Effector memory CD4-positive, alpha-beta T cell (primary cell): ENCODE measurements at regions not wholly inside any gene's neighbourhood (a gene's known extent, or its start where the extent isn't known, plus 50 kb on each side); places are given as distances from the start of the nearest gene placed in this dataset.

Source experiments
- DNase-seq, 3 donors: peaks; one replicate each; pipeline ENCODE4 v3.0.0-alpha.2; 2020
- H3K27ac ChIP-seq: 2 replicates; pipeline ENCODE4 v1.7.0; 2013; ENCODE audit warnings: mild to moderate bottlenecking, low read length, moderate library complexity; ENCODE audit not compliant: insufficient read depth, poor library complexity, severe bottlenecking
- H3K27me3 ChIP-seq: replicated peaks from 2 replicates; pipeline ENCODE4 v1.7.0; 2013; ENCODE audit warnings: mild to moderate bottlenecking, low read length; ENCODE audit not compliant: insufficient read depth, control insufficient read depth, poor library complexity, severe bottlenecking
- H3K36me3 ChIP-seq: 2 replicates; pipeline ENCODE4 v1.7.0; 2013; ENCODE audit warnings: mild to moderate bottlenecking, low read length, moderate library complexity; ENCODE audit not compliant: control insufficient read depth, insufficient read depth
- H3K4me1 ChIP-seq: 2 replicates; pipeline ENCODE4 v1.7.0; 2013; ENCODE audit warnings: low read length, mild to moderate bottlenecking; ENCODE audit not compliant: control insufficient read depth, insufficient read depth, poor library complexity, severe bottlenecking
- H3K4me3 ChIP-seq: 2 replicates; pipeline ENCODE4 v1.7.0; 2013; ENCODE audit warnings: low read length, low read depth, mild to moderate bottlenecking; ENCODE audit not compliant: insufficient read depth, poor library complexity, severe bottlenecking
- H3K9me3 ChIP-seq: 2 replicates; pipeline ENCODE4 v1.7.0; 2013; ENCODE audit warnings: mild to moderate bottlenecking, low read length, moderate library complexity; ENCODE audit not compliant: control insufficient read depth

DNA sequence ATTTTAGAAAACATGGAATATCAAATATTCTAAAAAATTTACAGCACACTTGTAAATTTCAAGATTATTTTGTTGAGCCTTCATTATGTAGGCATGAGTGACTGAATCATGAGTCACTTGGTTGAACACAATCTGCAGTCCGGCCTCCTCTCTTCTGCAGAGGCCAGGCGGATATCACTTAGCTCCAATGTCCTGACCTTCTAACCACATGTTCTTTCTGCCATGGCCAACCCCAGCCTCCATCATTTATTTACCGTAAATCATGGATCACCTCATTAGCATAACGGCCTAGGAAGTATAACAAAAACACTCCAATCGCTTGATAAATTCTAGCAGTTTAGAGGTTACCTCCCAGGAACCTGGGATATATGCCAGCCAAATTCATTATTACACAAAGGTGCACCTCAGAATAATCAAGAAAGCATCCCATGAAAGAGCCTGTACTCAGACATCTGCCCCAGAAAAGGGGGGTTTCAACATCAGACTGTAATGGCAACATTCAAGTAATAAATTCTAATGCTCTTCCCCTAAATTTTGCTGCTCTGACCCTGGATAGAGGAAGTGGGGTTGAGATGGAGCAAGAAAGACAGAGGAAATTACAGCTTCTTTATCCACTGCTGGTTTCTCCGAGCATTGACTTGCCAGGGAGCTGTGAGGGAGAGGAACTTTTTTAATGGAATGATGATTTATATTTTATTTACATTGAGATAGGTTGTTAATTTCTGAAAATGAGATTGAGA lies 2153.6 kb upstream of the AGA start:
- H3K27ac ChIP-seq = no peak overlapping the region
- H3K9me3 ChIP-seq = no peaks in the 10 kb centered on the region
- no peaks in the 10 kb centered on the region for H3K4me1 ChIP-seq
- H3K4me3 ChIP-seq = no peak overlapping the region
- DNase-seq = no peak
- H3K36me3 ChIP-seq = no peaks in the 10 kb centered on the region
- H3K27me3 ChIP-seq = no peaks in the 10 kb centered on the region

DNA sequence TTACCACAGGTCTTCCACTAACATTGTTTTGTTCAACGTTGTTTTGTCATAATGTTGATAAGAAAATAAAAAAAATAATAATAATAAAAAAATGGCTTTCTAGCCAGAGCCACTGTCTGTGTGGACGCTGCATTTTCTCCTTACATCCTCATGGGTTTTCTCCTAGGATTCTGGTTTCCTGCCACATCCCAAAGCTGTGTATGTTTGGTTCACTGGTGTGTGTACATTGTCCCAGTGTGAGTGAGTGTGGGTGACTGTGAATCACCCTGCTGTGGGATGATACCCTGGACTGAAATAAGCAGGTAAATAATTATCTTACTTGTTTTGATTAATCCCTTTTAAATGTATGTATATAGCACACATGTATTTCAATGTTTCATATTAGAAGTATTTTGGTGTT lies 2154.4 kb upstream of the AGA start:
- no peaks in the 10 kb centered on the region for H3K4me1 ChIP-seq
- H3K9me3 ChIP-seq = no peaks in the 10 kb centered on the region
- H3K4me3 ChIP-seq = no peak overlapping the region
- H3K27ac ChIP-seq = no peak overlapping the region
- no peaks in the 10 kb centered on the region for H3K36me3 ChIP-seq
- DNase-seq = no peak
- H3K27me3 ChIP-seq = no peaks in the 10 kb centered on the region

DNA sequence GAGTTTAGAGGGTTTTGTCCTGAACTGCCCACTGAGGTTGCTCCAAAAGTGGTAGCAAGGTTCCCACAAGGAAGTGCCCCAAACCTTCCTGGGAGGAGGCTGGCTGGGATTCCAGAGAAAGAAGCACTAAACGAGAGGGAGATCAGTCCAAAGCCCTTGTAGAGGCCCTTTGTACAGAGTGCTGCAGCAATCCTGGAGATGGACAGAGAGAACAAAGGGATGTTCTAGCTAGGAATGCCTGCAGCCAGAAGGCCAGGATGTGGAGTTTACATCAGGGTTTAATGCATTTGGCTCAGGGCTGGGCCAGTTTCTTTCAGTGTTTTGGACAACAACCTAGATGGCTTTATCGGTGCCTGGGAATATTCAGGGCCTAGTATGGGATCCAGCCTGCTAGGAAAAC lies 2155.1 kb upstream of the AGA start:
- H3K4me1 ChIP-seq = no peaks in the 10 kb centered on the region
- no peaks in the 10 kb centered on the region for H3K9me3 ChIP-seq
- H3K4me3 ChIP-seq = no peak overlapping the region
- H3K27me3 ChIP-seq = no peaks in the 10 kb centered on the region
- no peak for DNase-seq
- no peaks in the 10 kb centered on the region for H3K36me3 ChIP-seq
- H3K27ac ChIP-seq = no peak overlapping the region

DNA sequence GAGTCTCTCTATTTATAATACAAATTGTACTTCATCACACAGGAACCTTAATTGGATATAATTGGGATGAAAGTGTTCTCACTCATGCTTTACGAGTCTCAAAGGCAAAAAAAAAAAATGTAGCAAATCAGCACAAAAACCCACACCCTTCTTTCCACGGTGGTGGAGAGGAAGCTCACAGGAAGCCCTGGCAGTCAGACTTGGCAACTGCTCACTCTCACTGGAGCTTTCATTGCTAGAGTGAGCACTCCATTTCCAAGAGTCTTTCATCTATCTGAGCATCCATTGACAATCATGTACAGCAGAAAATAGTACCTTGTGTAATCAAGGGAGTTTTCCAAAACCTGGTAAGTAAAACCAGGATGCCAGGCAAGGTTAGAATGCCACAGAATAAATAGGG lies 2159.4 kb upstream of the AGA start:
- Histone ChIP-seq H3K9me3 (no peaks in the 10 kb centered on the region), H3K27ac (no peak overlapping the region), H3K4me3 (no peak overlapping the region), H3K4me1 (no peaks in the 10 kb centered on the region), H3K36me3 (no peaks in the 10 kb centered on the region), H3K27me3 (no peaks in the 10 kb centered on the region)
- no peak for DNase-seq

DNA sequence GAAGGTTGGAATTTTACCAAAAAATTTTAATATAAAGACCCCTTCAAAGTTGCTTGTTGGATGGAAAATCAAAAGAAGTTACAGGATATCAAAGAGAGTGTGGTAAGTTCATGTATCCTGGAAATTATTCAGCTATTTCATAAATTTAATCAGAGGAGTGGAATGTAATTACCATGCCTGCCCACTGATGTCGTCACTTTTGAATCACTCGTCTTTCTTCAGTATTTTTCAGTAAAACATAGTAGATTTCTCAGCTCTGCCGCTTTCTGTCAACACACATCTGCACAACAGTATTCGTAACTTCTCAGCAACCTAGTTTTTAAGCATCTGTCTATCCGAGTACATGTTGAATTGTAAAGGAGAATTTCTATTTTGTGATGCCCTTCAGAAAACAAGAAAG lies 2163.0 kb upstream of the AGA start:
- Histone ChIP-seq H3K4me1 (no peaks in the 10 kb centered on the region), H3K27me3 (no peaks in the 10 kb centered on the region), H3K36me3 (no peaks in the 10 kb centered on the region), H3K27ac (no peak overlapping the region), H3K9me3 (no peaks in the 10 kb centered on the region), H3K4me3 (no peak overlapping the region)
- no peak for DNase-seq

DNA sequence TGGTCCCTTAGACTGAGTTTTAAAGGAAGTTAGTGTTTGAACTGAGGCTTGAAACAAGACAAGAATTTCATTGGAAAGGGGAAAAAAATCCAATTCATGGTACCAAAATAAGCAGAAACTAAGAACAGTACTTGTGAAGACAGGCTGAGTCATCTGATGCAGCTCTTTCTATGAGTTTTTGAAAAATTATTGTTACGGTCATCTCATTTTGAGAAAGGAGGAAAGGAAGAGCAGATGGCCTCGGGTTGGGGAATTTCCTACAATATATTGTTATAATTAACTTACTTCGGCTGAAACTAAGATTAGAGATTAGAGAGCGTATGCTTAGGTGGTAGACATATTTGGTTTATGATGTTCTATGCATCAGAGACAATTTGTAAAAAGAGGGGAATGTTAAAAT lies 2164.8 kb upstream of the AGA start:
- H3K9me3 ChIP-seq = no peaks in the 10 kb centered on the region
- no peak overlapping the region for H3K27ac ChIP-seq
- no peaks in the 10 kb centered on the region for H3K4me1 ChIP-seq
- DNase-seq = no peak
- no peaks in the 10 kb centered on the region for H3K27me3 ChIP-seq
- H3K36me3 ChIP-seq = no peaks in the 10 kb centered on the region
- H3K4me3 ChIP-seq = no peak overlapping the region

DNA sequence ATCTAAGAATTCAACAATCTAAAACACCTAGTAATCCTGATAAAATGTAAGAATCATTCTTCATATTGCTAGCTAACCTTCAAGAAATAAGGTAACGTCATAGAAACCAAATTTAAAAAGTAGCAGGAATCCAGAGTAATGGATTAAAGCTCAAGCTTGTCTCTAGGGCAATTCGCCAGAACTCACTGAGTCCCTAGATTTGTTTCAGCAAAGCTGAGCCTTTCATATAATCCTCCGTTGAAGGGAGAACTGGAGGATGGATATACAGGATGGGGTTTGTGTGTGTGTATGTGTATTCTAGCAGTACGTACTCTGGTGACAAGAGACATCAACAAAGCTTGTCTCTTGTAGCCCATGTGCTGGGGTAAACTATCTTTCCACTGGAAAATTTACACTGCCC lies 2173.5 kb upstream of the AGA start:
- Histone ChIP-seq H3K27me3 (no peaks in the 10 kb centered on the region), H3K27ac (no peak overlapping the region), H3K9me3 (no peaks in the 10 kb centered on the region), H3K4me3 (no peak overlapping the region), H3K36me3 (no peaks in the 10 kb centered on the region), H3K4me1 (no peaks in the 10 kb centered on the region)
- no peak for DNase-seq

DNA sequence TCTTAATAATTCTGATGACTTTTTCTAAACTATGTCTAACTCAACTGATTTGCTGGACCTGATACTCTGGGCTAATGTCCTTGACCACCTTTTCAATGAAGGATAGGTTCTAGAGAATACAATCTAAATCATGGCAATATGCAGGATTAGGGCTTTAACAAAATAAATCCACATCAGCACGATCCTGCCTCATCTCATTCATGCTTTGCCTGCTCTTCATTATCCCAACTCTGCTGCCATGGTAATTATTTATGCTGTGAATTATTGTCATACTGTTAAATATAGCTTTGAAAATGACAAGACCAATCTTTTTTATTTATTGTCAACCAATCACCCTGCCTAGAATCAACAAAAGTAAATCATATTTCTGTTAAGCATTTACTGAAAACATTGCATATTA lies 2176.7 kb upstream of the AGA start:
- no peaks in the 10 kb centered on the region for H3K36me3 ChIP-seq
- H3K27ac ChIP-seq = no peak overlapping the region
- H3K4me3 ChIP-seq = no peak overlapping the region
- H3K27me3 ChIP-seq = no peaks in the 10 kb centered on the region
- no peaks in the 10 kb centered on the region for H3K9me3 ChIP-seq
- DNase-seq = no peak
- H3K4me1 ChIP-seq = no peaks in the 10 kb centered on the region

DNA sequence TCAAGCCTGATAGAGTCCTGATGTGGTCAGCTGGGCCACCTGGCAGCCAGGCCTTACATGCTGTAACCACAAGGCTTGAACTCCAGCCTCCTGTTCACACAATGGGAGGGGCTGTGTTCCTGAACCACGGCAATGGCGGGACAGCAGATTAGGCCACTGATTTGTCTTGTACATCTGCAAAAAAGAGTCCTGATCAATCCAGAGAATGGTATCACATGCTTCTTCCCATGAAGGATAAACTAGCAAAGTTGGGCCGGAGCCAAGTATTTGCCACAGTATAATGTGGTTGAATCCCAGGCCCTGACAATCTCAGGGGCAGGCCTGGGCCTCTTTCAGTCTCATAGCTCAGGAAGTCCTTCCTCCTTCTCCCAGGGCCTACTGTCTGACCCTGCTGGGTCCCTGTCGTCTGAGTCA lies 2182.5 kb upstream of the AGA start:
- H3K27ac ChIP-seq = no peak overlapping the region
- no peaks in the 10 kb centered on the region for H3K27me3 ChIP-seq
- H3K4me1 ChIP-seq = no peaks in the 10 kb centered on the region
- no peaks in the 10 kb centered on the region for H3K9me3 ChIP-seq
- no peak for DNase-seq
- no peak overlapping the region for H3K4me3 ChIP-seq
- H3K36me3 ChIP-seq = no peaks in the 10 kb centered on the region

DNA sequence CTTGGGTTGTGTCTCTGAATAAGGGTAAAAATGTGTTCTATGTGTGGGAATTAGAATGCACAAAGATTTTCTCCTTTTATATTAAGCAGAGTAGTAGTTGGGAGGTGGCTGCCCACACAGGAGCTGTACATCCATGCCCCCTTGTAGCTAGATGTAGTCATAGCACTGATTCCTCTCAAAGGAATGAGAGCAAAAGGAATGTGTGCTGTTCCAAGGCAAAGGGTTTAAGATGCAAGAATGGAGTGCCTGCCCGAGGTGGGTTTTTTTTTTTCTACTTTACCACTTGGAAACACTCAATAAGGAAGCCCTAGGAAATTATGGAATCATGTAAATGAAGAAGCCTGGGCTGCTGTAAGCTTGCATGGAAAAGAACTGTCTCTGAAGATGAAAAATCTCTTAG lies 2183.2 kb upstream of the AGA start:
- no peak for DNase-seq
- Histone ChIP-seq H3K4me3 (no peak overlapping the region), H3K4me1 (no peaks in the 10 kb centered on the region), H3K27me3 (no peaks in the 10 kb centered on the region), H3K9me3 (no peaks in the 10 kb centered on the region), H3K27ac (no peak overlapping the region), H3K36me3 (no peaks in the 10 kb centered on the region)
